GM21515 (cell line): ENCODE measurements at regions not wholly inside any gene's neighbourhood (a gene's known extent, or its start where the extent isn't known, plus 50 kb on each side); places are given as distances from the start of the nearest gene placed in this dataset.

Source experiments
- ATAC-seq: cut with Tn5 transposase; IDR thresholded peaks from one replicate; pipeline ENCODE4 v1.9.1; 2021; ENCODE audit not compliant: unreplicated experiment

GRCh38 chr4:38582445-38582844 lies 81.6 kb upstream of the KLF3 start:
- no peak for ATAC-seq

GRCh38 chr4:38582889-38583470 lies 81.0 kb upstream of the KLF3 start:
- no peak for ATAC-seq

GRCh38 chr4:38585871-38586270 lies 78.1 kb upstream of the KLF3 start:
- ATAC-seq, result no peak

- no peak for ATAC-seq
Measured at GRCh38 chr4:38587106-38587505, 76.9 kb upstream of the KLF3 start.

- ATAC-seq, result no peak
Measured at GRCh38 chr4:38590046-38590445, 74.0 kb upstream of the KLF3 start.

- ATAC-seq, result no peak
Measured at GRCh38 chr4:38591617-38592337, 72.2 kb upstream of the KLF3 start.

GRCh38 chr4:38598489-38598888 lies 65.5 kb upstream of the KLF3 start:
- no peak for ATAC-seq

- no peak for ATAC-seq
Measured at GRCh38 chr4:38600575-38600974, 63.4 kb upstream of the KLF3 start.

- no peak for ATAC-seq
Measured at GRCh38 chr4:38601244-38601915, 62.6 kb upstream of the KLF3 start.

- no peak for ATAC-seq
Measured at GRCh38 chr4:38601916-38602291, 62.1 kb upstream of the KLF3 start.

- no peak for ATAC-seq
Measured at GRCh38 chr4:38603652-38604051, 60.3 kb upstream of the KLF3 start.

- ATAC-seq, result no peak
Measured at GRCh38 chr4:38605181-38605752, 58.7 kb upstream of the KLF3 start.

- no peak for ATAC-seq
Measured at GRCh38 chr4:38605753-38606586, 58.0 kb upstream of the KLF3 start.

- no peak for ATAC-seq
Measured at GRCh38 chr4:38606587-38606905, 57.5 kb upstream of the KLF3 start.

- no peak for ATAC-seq
Measured at GRCh38 chr4:38609614-38610013, 54.4 kb upstream of the KLF3 start.

- ATAC-seq, result no peak
Measured at GRCh38 chr4:38610521-38610920, 53.5 kb upstream of the KLF3 start.

- no peak for ATAC-seq
Measured at GRCh38 chr4:38610966-38611431, 53.0 kb upstream of the KLF3 start.

GRCh38 chr4:38611676-38612075 lies 52.3 kb upstream of the KLF3 start:
- no peak for ATAC-seq

- ATAC-seq, result no peak
Measured at GRCh38 chr4:38612646-38613414, 51.2 kb upstream of the KLF3 start.
